ENCODE measurements at regions not wholly inside any gene's neighbourhood (a gene's known extent, or its start where the extent isn't known, plus 50 kb on each side); places are given as distances from the start of the nearest gene placed in this dataset.

DNA sequence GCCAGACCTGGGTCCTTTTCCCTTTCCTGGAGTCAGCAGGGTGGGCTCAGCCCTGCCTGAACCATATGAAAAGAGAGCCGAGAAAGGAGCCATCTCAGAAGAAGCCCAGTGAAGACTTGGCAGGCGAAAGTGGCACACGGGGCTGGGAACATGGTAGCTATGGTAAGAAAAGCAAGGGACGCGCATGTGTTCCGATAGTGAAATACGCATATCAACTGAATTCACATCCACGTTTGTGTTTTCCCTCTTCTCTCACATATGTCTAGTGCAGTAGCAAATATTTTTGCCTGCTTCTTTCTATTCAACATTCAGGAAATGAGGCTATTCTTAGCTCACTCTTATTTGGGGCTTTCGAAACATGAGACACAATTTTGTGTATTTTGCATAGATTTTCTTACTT, 54.1 kb upstream of the PEG3 start:
- peaks cover 28% of the 10 kb centered on the region for H3K9me3 Mint-ChIP-seq (ENCODE audit: unreplicated experiment)
- H3K36me3 Mint-ChIP-seq (ENCODE audit: unreplicated experiment), result no peaks in the 10 kb centered on the region
- H3K27me3 Mint-ChIP-seq (ENCODE audit: unreplicated experiment), result no peaks in the 10 kb centered on the region
- DNase-seq (ENCODE audit: extremely low spot score, unreplicated experiment), result no peak
- TF ChIP-seq, protein P1, sequence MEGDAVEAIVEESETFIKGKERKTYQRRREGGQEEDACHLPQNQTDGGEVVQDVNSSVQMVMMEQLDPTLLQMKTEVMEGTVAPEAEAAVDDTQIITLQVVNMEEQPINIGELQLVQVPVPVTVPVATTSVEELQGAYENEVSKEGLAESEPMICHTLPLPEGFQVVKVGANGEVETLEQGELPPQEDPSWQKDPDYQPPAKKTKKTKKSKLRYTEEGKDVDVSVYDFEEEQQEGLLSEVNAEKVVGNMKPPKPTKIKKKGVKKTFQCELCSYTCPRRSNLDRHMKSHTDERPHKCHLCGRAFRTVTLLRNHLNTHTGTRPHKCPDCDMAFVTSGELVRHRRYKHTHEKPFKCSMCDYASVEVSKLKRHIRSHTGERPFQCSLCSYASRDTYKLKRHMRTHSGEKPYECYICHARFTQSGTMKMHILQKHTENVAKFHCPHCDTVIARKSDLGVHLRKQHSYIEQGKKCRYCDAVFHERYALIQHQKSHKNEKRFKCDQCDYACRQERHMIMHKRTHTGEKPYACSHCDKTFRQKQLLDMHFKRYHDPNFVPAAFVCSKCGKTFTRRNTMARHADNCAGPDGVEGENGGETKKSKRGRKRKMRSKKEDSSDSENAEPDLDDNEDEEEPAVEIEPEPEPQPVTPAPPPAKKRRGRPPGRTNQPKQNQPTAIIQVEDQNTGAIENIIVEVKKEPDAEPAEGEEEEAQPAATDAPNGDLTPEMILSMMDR (IDR thresholded peaks at IDR 0.05), result no peak
- H3K27ac Mint-ChIP-seq (ENCODE audit: unreplicated experiment), result no peak overlapping the region
- H3K4me3 Mint-ChIP-seq (ENCODE audit: unreplicated experiment), result no peak overlapping the region
- no peaks in the 10 kb centered on the region for H3K4me1 Mint-ChIP-seq (ENCODE audit: unreplicated experiment)

DNA sequence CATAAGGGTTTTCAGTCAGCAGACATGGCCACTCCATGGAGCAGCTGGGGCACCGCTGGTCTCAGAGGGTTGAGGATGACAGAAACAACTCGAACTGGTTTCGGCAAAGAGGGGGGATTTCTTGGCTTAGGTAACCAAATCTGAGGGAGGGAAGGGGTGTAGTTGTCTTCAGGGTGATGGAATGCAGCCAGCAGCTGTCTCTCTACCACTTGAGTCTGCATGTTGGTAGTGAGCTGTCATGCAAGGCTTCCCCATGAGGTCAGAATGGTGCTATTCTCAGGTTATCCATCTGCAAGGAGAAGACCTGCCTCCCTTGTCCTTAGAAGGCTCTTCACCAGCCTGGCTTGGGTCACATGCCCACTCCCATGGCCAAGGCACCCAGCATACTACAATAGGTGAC, 55.6 kb upstream of the PEG3 start:
- TF ChIP-seq, protein P1 (IDR thresholded peaks at IDR 0.05), result no peak
- H3K36me3 Mint-ChIP-seq (ENCODE audit: unreplicated experiment), result no peaks in the 10 kb centered on the region
- no peak overlapping the region for H3K4me3 Mint-ChIP-seq (ENCODE audit: unreplicated experiment)
- DNase-seq (ENCODE audit: extremely low spot score, unreplicated experiment), result no peak
- H3K27ac Mint-ChIP-seq (ENCODE audit: unreplicated experiment), result no peak overlapping the region
- H3K27me3 Mint-ChIP-seq (ENCODE audit: unreplicated experiment), result no peaks in the 10 kb centered on the region
- H3K4me1 Mint-ChIP-seq (ENCODE audit: unreplicated experiment), result no peaks in the 10 kb centered on the region
- H3K9me3 Mint-ChIP-seq (ENCODE audit: unreplicated experiment), result peaks cover 29% of the 10 kb centered on the region

DNA sequence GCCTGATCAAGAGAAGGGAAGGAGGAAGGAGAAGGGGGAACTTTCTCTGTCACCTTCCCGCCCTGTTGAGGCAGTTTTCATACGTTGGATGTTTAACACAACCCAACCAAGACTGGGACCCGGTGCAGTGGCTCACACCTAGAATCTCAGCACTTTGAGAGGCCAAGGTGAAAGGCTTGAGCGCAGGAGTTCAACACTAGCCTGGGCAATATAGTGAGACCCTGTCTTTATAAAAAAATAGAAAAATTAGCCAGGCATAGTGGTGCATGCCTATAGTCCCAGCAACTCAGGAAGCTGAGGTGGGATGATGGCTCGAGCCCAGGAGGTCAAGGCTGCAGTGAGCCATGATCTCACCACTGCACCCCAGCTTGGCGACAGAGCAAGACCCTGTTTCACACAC, 59.4 kb upstream of the PEG3 start:
- H3K27me3 Mint-ChIP-seq (ENCODE audit: unreplicated experiment), result no peaks in the 10 kb centered on the region
- DNase-seq (ENCODE audit: extremely low spot score, unreplicated experiment), result no peak
- peaks cover 35% of the 10 kb centered on the region for H3K9me3 Mint-ChIP-seq (ENCODE audit: unreplicated experiment)
- no peaks in the 10 kb centered on the region for H3K36me3 Mint-ChIP-seq (ENCODE audit: unreplicated experiment)
- H3K27ac Mint-ChIP-seq (ENCODE audit: unreplicated experiment), result no peak overlapping the region
- H3K4me3 Mint-ChIP-seq (ENCODE audit: unreplicated experiment), result no peak overlapping the region
- H3K4me1 Mint-ChIP-seq (ENCODE audit: unreplicated experiment), result no peaks in the 10 kb centered on the region
- TF ChIP-seq, protein P1 (IDR thresholded peaks at IDR 0.05), result no peak

DNA sequence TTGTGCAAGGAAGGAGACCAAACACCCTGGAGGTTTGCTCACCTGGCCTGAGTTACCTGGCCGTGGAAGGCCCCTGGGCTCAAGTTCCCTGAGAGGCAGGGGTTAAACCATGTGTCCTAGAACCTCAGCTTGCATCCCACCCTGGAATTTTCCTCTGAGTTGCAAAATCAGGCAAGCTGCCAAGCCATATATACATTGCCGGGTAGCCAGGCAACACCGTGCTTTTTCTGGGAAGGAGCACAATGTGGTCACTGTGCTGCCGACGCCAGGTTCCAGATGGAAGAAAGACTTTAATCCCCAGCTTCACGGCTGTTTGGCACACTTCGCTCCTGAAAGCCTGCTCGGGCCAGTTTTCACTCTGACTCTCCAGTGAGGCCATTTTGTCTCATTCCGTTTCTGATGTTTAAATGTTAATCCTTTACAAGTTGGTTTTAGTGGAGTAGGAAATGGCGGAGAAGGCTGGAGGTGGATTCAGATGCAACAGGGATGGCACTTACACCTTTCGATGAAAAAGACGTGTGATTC, 60.1 kb upstream of the PEG3 start:
- no peak for DNase-seq (ENCODE audit: extremely low spot score, unreplicated experiment)
- Mint-ChIP-seq H3K36me3 (ENCODE audit: unreplicated experiment) (no peaks in the 10 kb centered on the region), H3K27ac (ENCODE audit: unreplicated experiment) (no peak overlapping the region), H3K9me3 (ENCODE audit: unreplicated experiment) (peaks cover 35% of the 10 kb centered on the region), H3K4me1 (ENCODE audit: unreplicated experiment) (no peaks in the 10 kb centered on the region), H3K27me3 (ENCODE audit: unreplicated experiment) (no peaks in the 10 kb centered on the region), H3K4me3 (ENCODE audit: unreplicated experiment) (no peak overlapping the region)
- TF ChIP-seq, protein P1 (IDR thresholded peaks at IDR 0.05), result no peak

DNA sequence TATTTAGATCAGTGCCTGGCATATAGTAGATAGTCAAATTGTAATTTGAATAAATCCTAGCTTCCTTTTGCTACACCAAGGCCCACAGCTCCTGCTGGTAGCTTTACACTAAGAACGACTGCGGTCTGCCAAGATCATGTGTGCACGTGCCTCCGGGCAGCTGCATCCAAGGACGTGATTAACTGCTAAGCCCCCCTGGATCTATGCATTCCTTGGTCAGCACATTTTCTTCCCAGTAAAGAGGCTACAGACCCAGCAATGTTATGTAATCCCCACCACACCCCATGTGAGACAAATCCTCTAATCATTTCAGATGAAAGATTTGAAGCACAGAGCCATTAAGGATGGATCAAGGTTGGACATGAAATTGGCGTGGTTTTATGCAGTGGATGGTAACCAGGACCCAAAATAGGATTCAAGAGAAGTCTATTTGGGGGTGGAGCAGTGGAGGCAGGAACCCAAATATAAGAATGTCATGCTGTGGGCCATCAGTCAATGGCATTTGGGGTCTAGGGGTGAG, 65.2 kb upstream of the PEG3 start:
- H3K36me3 Mint-ChIP-seq (ENCODE audit: unreplicated experiment), result no peaks in the 10 kb centered on the region
- no peaks in the 10 kb centered on the region for H3K4me1 Mint-ChIP-seq (ENCODE audit: unreplicated experiment)
- H3K9me3 Mint-ChIP-seq (ENCODE audit: unreplicated experiment), result peaks cover 45% of the 10 kb centered on the region
- H3K27me3 Mint-ChIP-seq (ENCODE audit: unreplicated experiment), result no peaks in the 10 kb centered on the region
- no peak for DNase-seq (ENCODE audit: extremely low spot score, unreplicated experiment)
- TF ChIP-seq, protein P1 (IDR thresholded peaks at IDR 0.05), result no peak
- no peak overlapping the region for H3K4me3 Mint-ChIP-seq (ENCODE audit: unreplicated experiment)
- no peak overlapping the region for H3K27ac Mint-ChIP-seq (ENCODE audit: unreplicated experiment)
